HG03196 (cell line): ENCODE measurements at regions not wholly inside any gene's neighbourhood (a gene's known extent, or its start where the extent isn't known, plus 50 kb on each side); places are given as distances from the start of the nearest gene placed in this dataset.
"Not testable (repeated sequence)": the region's sequence is repeated elsewhere in the genome, so short reads cannot be mapped to it uniquely, and the experiment has no call there.

ENCODE experiments used
- ATAC-seq: cut with Tn5 transposase; IDR thresholded peaks from one replicate; pipeline ENCODE4 v1.9.1; 2021; ENCODE audit not compliant: unreplicated experiment

DNA sequence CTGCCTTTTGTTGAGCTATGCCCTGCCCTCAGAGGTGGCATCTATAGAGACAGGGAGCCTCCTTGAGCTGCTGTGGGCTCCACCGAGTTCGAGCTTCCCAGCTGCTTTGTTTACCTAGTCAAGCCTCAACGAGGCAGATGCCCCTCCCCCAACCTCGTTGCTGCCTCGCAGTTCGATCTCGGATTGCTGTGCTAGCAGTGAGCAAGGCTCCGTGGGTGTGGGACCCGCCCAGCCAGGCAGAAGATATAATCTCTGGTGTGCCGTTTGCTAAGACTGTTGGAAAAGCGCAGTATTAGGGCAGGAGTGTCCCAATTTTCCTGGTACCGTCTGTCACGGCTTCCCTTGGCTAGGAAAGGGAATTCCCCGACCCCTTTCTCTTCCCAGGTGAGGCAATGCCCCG lies 88.4 kb upstream of the CDK6 start:
- no peak for ATAC-seq

DNA sequence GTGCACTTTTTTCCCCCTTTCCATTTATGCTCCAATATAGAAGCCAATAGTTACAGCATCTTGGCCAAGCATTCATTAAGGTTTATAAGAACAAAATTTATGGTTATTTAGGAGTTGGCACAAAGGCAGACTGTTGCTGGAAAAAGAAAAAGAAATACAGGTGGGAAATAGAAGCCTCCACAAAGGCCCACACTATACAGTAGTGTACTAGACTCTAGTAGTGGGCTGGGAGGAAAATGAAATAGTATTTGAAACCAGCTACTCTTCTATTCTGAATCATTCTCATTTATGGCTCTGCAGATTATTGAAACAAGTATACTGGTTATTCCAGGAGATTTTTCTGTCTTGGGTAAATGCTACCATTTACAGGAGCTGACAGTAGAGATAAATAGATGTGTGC lies 80.9 kb upstream of the CDK6 start:
- ATAC-seq, result no peak

DNA sequence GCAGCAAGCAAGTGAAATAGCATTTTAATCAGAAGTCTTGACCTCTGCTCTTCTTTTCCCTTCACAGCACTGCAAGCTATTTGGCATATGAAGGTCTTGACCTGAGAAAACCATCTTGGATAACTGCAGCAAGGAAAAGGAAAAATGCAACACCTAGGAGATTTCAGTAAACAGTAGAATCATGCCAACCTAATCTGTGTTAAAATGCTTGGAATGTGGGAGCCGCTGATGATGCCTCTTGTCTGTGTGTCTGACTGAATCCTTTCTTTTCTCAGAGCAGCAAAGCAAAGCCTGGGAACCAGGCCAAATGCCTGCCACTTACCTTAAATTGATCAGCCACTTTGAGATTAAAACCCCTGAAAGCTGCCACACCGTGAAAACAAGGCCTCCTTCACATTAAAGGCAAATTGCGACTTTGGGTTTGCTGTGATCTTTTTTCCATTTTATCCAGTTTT lies 80.4 kb upstream of the CDK6 start:
- ATAC-seq, result no peak

DNA sequence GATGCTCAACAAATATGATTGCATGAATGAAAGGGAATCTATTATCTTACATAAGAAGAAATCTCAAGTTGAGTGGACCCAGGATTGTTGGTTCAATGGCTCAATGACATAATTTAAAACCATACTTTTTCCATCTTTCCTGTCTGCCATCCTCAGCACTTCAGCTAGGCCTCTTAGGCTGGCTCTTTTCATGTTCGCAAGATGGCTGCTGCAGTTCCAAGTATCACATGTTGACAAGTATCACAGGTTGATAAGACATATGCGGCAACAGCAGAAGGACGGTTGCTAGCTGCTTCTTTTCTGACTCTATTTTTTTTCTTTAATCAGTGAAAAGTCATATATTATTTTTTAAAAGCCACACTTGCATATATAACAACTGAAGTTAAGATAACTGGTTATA lies 79.0 kb upstream of the CDK6 start:
- no peak for ATAC-seq

DNA sequence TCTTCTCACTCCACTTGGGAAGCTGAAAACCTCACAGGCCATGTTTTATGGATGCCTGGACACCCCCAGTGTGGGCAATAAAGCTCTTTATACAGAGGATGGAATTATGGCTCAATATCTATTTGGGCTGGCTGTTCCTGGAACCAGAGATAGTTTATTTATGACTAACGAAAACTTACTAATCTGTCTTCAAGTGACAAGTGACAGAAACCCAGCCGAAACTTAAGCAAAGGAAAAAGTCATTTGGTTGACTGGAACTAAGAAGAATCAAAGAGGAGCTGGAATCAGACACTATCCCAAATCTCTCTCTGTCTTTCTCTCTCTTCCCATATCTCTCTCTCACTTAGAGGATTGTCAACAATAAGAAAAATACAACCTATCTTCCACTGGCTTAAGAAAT lies 78.3 kb upstream of the CDK6 start:
- no peak for ATAC-seq

DNA sequence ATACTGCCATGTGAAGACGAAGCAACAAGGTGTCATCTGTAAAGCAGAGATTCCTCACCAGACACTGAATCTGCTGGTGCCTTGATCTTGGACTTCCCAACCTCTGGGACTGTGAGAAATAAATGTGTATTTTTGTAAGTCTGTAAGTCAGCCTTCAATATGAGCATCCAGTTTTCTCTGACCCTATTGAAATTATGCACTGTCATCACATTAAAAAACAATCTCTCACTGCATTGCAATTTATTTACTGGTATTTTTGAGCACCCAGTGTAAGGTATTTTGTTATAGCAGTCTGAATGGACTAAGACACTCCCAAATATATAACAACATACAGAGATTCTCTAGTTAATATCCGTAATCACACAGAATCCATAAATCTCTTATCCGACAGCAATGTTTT lies 77.5 kb upstream of the CDK6 start:
- no peak for ATAC-seq

DNA sequence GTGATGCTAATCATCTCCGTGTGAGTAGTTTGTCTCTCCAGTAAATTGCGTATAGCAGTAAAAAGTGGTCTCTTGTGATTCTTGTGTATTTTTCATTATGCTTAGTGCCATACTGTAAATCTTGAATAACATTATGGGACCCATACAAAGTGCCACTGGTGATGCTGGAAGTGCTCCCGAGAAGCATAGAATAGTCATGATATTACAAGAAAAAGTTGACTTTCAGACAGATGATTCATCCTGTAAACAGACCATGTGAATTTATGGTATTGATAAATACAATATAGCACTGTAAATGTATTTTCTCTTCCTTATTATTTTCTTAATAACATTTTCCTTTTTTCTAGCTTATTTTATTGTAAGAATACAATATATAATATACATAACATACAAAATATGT lies 74.6 kb upstream of the CDK6 start:
- ATAC-seq, result no peak

DNA sequence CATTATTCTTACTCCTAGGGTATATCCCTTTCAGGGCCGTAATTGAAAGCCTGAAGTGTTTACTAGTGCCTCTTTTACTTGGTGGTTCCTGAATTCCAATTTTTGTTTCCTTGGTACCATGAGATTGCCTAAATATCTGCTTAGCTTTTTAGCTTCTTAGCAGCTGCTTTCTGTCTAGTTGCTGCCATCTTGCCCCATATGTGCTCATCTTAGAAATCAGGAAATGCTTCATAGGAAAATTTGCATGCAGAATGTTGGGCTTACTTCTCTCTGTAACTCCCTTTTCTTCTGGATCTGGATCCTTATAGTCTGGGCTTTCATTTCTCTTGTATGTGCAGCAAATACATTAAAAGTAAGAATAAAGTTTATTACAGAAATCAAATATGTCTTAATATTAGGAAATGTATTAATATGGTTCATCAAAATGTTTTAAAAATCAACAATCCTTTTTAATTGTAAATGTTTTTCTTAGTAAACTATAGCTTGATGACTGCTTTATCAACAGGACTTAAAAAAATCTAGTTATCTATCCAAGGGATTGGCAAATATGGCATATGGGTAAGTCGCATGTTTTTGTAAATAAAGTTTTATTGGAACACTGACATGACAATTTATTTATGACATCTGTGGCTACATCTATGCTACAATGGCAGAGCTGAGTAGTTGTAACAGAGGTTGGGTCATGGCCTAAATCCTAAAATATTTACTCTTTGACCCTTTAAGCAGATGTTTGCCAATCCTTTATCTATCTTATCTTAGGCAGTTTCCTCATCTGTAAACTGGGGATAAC lies 73.5 kb upstream of the CDK6 start:
- no peak for ATAC-seq

DNA sequence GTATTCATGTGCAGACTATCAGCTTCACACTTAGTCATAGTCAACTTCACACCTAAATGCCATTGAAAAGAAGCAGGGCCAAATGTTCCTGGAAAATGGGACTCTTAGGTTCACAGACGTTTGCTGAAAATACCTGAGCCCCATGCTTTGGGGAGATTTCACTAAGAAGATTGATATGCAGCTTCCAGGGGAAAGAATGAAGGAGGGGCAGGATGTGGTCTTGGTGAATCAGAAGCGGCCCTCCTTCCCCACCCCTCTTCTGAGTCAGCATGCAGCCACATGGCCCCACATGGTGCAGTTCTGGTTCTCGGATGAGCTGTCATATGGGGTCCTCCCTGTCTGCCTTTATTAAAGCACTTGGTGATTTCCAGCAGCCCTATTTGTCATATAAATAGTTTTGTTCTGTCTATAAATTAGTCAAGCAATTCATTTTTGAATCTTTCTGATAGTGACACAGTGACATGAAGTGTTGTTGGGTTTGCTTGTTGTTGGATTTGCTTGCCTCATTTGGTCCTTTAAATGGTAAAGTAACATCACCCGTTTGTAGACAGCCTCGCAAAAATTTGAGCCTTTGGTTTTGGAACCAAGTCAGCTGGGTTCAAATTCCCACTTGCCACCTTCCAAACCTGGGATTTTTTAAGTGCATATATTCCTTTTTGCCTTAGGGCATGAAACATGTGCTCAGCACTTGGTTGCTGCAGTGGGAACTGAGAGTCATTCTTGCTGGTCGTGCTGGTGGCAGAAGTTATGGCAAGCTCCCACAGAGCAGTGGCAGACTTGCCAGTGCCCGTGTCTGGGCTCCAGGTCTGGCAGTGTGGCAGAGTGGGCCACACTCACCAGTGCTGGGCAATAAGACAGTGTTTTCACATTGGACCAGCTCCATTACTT lies 68.1 kb upstream of the CDK6 start:
- peak; percentile 99 for ATAC-seq

DNA sequence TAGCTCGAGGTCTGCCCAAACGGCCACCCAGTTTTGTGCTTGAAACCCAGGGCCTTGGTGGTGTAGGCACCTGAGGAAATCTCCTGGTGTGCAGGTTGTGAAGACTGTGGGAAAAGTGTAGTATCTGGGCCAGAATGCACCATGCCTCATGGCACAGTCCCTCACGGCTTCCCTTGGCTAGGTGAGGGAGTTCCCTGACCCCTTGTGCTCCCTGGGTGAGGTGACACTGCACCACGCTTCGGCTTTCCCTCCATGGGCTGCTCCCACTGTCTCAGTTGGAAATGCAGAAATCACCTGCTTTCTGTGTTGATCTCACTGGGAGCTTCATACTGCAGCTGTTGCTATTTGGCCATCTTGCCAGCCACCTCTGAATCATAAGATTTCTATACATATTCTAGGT lies 62.4 kb upstream of the CDK6 start:
- no peak for ATAC-seq

DNA sequence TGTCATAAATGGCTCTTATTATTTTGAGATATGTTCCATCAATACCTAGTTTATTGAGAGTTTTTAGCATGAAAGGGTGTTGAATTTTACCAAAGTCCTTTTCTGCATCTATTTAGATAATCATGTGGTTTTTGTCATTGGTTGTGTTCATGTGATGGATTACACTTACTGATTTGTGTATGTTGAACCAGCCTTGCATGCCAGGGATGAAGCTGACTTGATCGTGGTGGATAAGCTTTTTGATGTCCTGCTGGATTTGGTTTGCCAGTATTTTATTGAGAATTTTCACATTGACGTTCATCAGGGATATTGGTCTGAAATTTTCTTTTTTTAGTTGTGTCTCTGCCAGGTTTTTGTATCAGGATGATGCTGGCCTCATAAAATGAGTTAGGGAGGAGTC lies 58.5 kb upstream of the CDK6 start:
- ATAC-seq, result not testable (repeated sequence)

DNA sequence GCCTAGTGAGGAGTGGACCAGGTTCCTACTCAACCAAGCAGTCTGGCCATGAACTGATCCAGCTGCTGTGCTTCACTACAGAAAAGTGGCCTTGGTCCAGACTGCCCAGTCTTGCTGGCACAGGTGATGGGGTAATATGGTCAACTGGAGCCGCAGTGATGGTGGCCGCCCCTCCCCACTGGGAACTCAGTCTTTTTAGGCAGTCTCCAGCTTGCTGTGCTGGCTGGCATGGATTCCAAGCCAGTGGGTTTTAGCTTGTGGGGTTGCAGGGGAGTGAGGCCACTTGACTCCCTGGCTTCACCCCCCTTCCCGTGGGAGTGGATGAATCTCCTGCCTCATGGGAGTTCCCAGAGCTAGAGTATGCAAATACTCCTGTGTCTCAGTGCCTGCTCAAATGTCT lies 52.7 kb upstream of the CDK6 start:
- no peak for ATAC-seq
